CD4-positive, alpha-beta T cell treated with Interleukin-21 for 1 hour (primary cell): ENCODE measurements at regions not wholly inside any gene's neighbourhood (a gene's known extent, or its start where the extent isn't known, plus 50 kb on each side); places are given as distances from the start of the nearest gene placed in this dataset.
"Not testable (repeated sequence)": the region's sequence is repeated elsewhere in the genome, so short reads cannot be mapped to it uniquely, and the experiment has no call there.

Experiments
- DNase-seq: peaks from one replicate; pipeline ENCODE4 v3.0.0-alpha.2; 2020

- DNase-seq = no peak
Observed at GRCh38 chr11:123338997-123339752, 90.9 kb upstream of the GRAMD1B start.

- DNase-seq = no peak
Observed at GRCh38 chr11:123338266-123338800, 91.7 kb upstream of the GRAMD1B start.

- DNase-seq = no peak
Observed at GRCh38 chr11:123334925-123335324, 95.1 kb upstream of the GRAMD1B start.

GRCh38 chr11:123332577-123332976 lies 97.5 kb upstream of the GRAMD1B start:
- not testable (repeated sequence) for DNase-seq

GRCh38 chr11:123330948-123331347 lies 99.1 kb upstream of the GRAMD1B start:
- DNase-seq = no peak

- DNase-seq = no peak
Observed at GRCh38 chr11:123330471-123330870, 99.6 kb upstream of the GRAMD1B start.

- DNase-seq = no peak
Observed at GRCh38 chr11:123330071-123330470, 100.0 kb upstream of the GRAMD1B start.

GRCh38 chr11:123328281-123328867 lies 101.7 kb upstream of the GRAMD1B start:
- DNase-seq = no peak

- no peak for DNase-seq
Observed at GRCh38 chr11:123325533-123325932, 104.5 kb upstream of the GRAMD1B start.

GRCh38 chr11:123323568-123323967 lies 106.5 kb upstream of the GRAMD1B start:
- DNase-seq = no peak

GRCh38 chr11:123321636-123322035 lies 108.4 kb upstream of the GRAMD1B start:
- DNase-seq = no peak

GRCh38 chr11:123318623-123319022 lies 111.4 kb upstream of the GRAMD1B start:
- no peak for DNase-seq

GRCh38 chr11:123318132-123318531 lies 111.9 kb upstream of the GRAMD1B start:
- DNase-seq = not testable (repeated sequence)

- no peak for DNase-seq
Observed at GRCh38 chr11:123316003-123316402, 114.1 kb upstream of the GRAMD1B start.

- DNase-seq = no peak
Observed at GRCh38 chr11:123314972-123315371, 115.1 kb upstream of the GRAMD1B start.

- DNase-seq = no peak
Observed at GRCh38 chr11:123313262-123313661, 116.8 kb upstream of the GRAMD1B start.

- DNase-seq = no peak
Observed at GRCh38 chr11:123308077-123308476, 113.0 kb upstream of the CLMP start.

GRCh38 chr11:123307276-123307675 lies 112.2 kb upstream of the CLMP start:
- DNase-seq = no peak

- no peak for DNase-seq
Observed at GRCh38 chr11:123306531-123306930, 111.5 kb upstream of the CLMP start.

- DNase-seq = no peak
Observed at GRCh38 chr11:123305601-123306375, 110.7 kb upstream of the CLMP start.

GRCh38 chr11:123304828-123305466 lies 109.9 kb upstream of the CLMP start:
- DNase-seq = no peak

GRCh38 chr11:123303924-123304323 lies 108.9 kb upstream of the CLMP start:
- peak; percentile 15 for DNase-seq

- peak; percentile 17 for DNase-seq
Observed at GRCh38 chr11:123302751-123303195, 107.7 kb upstream of the CLMP start.
